Stimulated activated naive CD8-positive, alpha-beta T cell treated with anti-CD3 and anti-CD28 coated beads, Interleukin-15, amount 100 ng/mL, for 72 hours (primary cell): ENCODE measurements at regions not wholly inside any gene's neighbourhood (a gene's known extent, or its start where the extent isn't known, plus 50 kb on each side); places are given as distances from the start of the nearest gene placed in this dataset.

Experiments
- ATAC-seq: fragments of 150-1000 bp; cut with Tn5 transposase; 2 replicates; pipeline ENCODE4 v1.10.0; 2021; ENCODE audit warnings: mild to moderate bottlenecking, moderate library complexity
- DNase-seq, 2 donors: peaks; one replicate each; pipeline ENCODE4 v3.0.0; 2021 to 2022
- H3K27ac Mint-ChIP-seq, 2 donors: one replicate each; pipeline ENCODE4 v1.8.0; 2022; ENCODE audit warnings: mild to moderate bottlenecking in 2 of 2, mixed read lengths in 2 of 2, moderate library complexity in 2 of 2
- H3K27me3 Mint-ChIP-seq: one replicate; pipeline ENCODE4 v1.8.0; 2022; ENCODE audit warnings: mixed read lengths
- H3K4me1 Mint-ChIP-seq: one replicate; pipeline ENCODE4 v1.8.0; 2022; ENCODE audit warnings: mild to moderate bottlenecking, mixed read lengths
- H3K4me3 Mint-ChIP-seq, 2 donors: one replicate each; pipeline ENCODE4 v1.8.0; 2022; ENCODE audit warnings: mild to moderate bottlenecking in 2 of 2, mixed read lengths in 2 of 2, moderate library complexity in 1 of 2
- H3K9me3 Mint-ChIP-seq, 2 donors: one replicate each; pipeline ENCODE4 v1.8.0; 2022; ENCODE audit warnings: mixed read lengths in 2 of 2

DNA sequence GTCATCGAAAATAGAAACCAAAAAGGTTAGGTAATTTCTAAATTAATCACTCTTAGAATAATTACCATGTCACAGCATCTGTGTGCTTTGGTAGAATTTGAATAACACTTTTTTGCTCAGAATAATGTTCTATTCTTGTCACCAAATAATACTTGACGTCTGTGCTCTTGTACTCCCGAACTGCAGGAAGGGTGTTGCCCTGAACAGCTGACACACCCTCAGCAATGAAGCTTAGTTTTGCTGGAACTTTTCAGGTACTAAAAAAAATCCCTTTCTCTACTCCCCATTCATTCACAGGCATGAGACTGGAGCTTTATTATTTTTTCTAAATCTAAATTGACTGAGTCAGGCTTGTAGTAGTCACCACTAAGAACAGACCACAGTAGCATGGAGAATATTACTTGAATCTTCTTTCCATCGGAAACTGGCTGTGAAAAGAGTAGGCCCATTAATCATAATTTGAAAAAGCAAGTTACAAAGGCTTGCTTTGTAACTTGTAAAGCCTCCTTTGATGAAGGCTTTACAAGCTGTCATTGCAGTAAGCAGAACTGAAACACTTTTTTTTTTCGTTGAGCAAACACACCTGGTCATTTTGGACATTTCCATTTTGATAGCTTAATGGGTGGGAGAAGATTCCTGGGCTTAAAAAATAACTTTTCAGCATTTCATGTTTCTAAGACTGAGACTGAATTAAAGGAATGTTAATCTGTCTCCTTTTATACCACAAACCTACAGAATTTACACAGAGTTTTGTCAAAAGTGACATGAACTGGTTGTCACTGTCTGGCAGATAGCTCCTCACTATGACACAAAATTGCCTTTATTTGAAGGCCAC, 70.3 kb upstream of the PELI1 start:
- H3K4me3 Mint-ChIP-seq, result peak overlapping the region; percentile 60 to 77
- peaks cover 64% of the 10 kb centered on the region for H3K4me1 Mint-ChIP-seq
- peak overlapping the region; percentile 96 to 97 for H3K27ac Mint-ChIP-seq
- no peaks in the 10 kb centered on the region for H3K27me3 Mint-ChIP-seq
- H3K9me3 Mint-ChIP-seq, result peaks cover 0 to 5% of the 10 kb centered on the region in 2 donors
- DNase-seq (peak; percentile 36 to 46), ATAC-seq (peak; percentile 74)

DNA sequence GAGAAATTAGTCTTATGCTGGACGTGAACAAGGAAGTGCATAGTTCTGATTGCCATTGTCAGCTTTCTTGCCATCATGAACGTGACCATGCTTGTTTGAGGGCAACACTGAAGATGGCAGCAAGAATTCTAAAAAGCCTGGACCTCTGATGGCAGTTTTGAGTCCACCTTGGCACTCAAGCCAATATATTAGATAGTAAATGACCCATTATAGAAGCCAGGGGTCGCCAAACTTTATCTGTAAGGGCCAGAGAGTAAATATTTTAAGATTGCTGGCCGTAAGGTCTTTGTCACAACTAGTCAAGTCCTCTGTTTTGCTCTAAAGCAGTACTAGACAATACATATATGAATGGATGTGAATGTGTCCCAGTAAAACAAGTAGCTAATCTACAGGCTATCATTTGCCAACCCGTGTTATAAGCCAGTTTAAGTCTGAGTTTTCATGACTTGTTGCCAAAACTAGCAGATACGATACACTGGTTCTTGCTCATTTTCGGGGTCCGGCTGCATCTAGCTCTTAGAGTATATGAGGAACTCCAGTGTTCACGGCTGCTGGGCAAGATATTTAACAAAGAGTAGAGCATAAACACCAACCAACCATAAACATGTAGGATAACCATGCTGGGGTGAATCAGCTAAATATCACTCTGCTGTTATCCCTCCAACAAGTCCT, 73.1 kb upstream of the PELI1 start:
- no peaks in the 10 kb centered on the region for H3K9me3 Mint-ChIP-seq
- ATAC-seq (no peak), DNase-seq (no peak)
- H3K27ac Mint-ChIP-seq, result no peak overlapping the region
- H3K27me3 Mint-ChIP-seq, result no peaks in the 10 kb centered on the region
- peaks cover 36% of the 10 kb centered on the region for H3K4me1 Mint-ChIP-seq
- H3K4me3 Mint-ChIP-seq, result no peak overlapping the region

DNA sequence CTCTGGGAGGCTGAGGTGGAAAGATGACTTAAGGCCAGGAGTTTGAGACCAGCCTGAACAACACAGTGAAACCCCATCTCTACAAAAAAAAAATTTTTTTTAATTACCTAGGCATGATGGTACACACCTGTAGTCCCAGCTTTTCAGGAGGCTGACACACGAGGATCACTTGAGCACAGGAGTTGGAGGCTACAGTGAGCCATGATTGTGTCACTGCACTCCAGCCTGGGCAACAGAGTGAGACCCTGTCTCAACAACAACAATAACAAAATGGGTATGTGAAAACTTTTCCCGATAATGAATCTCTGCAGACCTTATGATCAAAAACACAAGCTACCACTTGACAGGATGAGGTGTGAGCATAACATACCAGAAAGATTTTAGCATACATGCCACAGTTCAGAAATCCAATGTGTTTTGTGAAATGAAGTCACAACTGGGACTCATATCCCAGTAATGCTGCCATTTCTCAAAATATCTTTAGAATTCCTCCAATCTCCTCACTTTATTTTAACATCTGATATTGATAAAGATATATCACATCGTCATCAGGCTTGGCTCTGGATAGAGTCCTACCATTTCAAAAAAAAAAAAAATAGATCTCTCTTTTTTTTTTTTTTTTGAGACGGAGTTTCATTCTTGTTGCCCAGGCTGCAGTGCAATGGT, 74.0 kb upstream of the PELI1 start:
- DNase-seq (no peak), ATAC-seq (no peak)
- no peaks in the 10 kb centered on the region for H3K9me3 Mint-ChIP-seq
- peaks cover 36% of the 10 kb centered on the region for H3K4me1 Mint-ChIP-seq
- H3K4me3 Mint-ChIP-seq, result no peak overlapping the region
- no peak overlapping the region for H3K27ac Mint-ChIP-seq
- no peaks in the 10 kb centered on the region for H3K27me3 Mint-ChIP-seq

DNA sequence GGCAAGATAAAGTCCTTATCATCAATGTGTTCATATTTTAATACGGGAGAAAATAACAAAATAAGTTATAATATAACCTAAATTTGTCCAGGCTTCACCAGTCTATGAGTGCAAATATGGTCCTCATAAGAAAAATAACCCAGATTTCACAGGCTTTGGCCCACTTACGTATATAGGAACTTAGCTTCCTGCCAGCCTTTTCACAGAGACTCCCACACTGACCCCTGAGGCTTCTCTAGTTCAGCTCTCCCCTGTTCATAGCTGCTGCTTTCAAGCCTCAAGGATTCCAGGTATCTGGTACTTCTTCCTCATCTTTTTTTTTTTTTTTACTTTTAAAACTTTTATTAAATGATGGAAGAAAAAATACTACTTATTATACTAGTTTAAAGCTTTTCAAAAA, 74.9 kb upstream of the PELI1 start:
- DNase-seq (no peak), ATAC-seq (no peak)
- peaks cover 34% of the 10 kb centered on the region for H3K4me1 Mint-ChIP-seq
- no peak overlapping the region for H3K27ac Mint-ChIP-seq
- no peak overlapping the region for H3K4me3 Mint-ChIP-seq
- H3K27me3 Mint-ChIP-seq, result no peaks in the 10 kb centered on the region
- H3K9me3 Mint-ChIP-seq, result no peaks in the 10 kb centered on the region

DNA sequence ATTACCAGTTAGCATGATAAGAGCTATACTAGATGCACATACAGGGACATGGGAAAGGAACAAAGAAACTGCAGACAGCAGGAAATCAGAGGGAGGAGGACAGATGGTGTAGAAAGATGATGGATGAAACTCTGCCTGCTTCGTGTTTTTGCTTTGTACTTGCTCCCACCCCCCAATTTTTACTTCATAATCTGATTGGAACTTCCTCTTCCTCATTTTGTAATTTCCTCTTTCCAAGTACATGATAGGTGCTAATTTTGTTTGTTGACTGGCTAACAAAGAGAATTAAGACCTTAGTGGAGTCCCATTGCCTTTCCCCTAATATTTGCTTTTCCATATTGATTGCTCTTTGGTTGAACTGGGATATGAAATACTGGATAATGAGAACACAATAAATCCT, 76.0 kb upstream of the PELI1 start:
- H3K27ac Mint-ChIP-seq, result no peak overlapping the region
- DNase-seq, result no peak
- peaks cover 31% of the 10 kb centered on the region for H3K4me1 Mint-ChIP-seq
- H3K4me3 Mint-ChIP-seq, result no peak overlapping the region
- ATAC-seq, result no peak
- no peaks in the 10 kb centered on the region for H3K27me3 Mint-ChIP-seq
- no peaks in the 10 kb centered on the region for H3K9me3 Mint-ChIP-seq

DNA sequence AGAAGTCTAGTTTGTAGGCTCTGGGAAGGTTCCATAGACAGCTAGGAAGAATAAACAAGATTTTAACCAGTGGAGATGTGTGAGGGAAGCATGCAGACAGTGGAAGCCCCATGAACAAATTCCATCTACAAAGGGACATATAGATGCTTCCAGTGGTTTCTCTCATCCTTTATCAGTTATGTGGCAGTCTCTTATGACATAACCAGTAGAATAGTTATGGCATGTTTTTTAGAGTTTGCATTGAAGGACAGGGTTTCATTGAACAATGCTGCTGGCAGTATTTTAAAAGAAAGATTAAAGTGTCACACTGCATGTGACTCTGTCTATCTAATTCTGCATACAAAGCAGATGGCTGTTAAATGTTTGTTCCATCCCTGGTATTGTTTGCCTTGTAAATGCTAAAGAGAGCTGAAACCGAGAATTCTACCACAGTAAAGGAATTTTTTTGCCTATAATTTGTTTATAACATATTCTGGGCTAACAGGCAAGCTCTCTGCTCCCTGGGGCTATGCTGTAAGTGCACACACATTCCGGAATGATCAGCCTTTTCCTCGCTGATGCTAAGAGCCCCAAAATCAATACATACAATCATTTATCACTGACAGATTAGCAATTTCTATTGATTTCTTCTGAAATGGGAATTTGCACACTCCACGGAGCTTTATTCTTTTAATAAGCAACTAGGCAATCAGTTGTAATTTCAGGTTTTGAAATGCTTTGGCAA, 76.8 kb upstream of the PELI1 start:
- no peaks in the 10 kb centered on the region for H3K27me3 Mint-ChIP-seq
- DNase-seq (no peak), ATAC-seq (no peak)
- peaks cover 37% of the 10 kb centered on the region for H3K4me1 Mint-ChIP-seq
- H3K4me3 Mint-ChIP-seq, result no peak overlapping the region
- no peaks in the 10 kb centered on the region for H3K9me3 Mint-ChIP-seq
- H3K27ac Mint-ChIP-seq, result no peak overlapping the region

DNA sequence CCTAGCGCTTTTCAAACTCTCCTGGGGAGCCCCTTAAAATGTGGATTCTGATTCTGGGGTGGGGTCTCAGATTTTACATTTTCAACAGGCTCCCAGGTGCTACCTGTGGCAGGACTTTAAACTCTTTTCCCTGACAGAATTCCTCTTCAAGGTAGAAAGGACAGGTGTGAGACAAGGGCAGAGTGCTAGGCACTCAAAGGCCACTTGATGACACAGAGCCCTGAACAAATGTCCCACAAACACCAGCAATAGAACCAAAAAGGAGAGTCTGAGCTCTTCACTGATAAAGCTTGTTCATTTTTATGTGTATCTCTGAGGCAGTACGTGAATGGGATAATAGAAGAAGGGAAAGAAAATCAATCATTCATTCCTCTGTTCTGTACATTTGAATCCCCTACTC, 77.7 kb upstream of the PELI1 start:
- ATAC-seq, result no peak
- Mint-ChIP-seq H3K4me3 (no peak overlapping the region), H3K9me3 (no peaks in the 10 kb centered on the region), H3K27me3 (no peaks in the 10 kb centered on the region), H3K27ac (no peak overlapping the region), H3K4me1 (peaks cover 28% of the 10 kb centered on the region)
- DNase-seq, result no peak

DNA sequence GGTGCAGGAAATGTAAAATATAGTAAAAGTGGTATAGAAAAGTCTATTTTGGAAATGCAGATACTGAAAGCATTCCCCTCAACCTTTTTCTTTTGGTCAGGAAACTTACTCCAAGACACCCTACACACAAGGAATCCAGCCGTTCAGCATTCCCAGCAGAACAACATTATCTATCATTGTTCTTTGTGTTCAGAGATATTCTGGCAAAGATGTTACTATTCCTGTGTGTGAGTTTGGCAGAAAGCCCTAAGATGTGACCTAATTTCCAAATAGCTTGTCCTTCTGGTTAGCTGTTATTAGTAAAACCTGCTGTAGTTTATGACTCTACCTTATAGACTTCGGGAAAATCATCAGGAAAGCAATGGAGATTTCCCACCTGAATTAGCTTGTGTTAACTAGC, 78.1 kb upstream of the PELI1 start:
- peaks cover 27% of the 10 kb centered on the region for H3K4me1 Mint-ChIP-seq
- no peak for DNase-seq
- no peaks in the 10 kb centered on the region for H3K27me3 Mint-ChIP-seq
- no peak overlapping the region for H3K4me3 Mint-ChIP-seq
- H3K27ac Mint-ChIP-seq, result peak overlapping the region in 1 of 2 donors; percentile 75
- no peaks in the 10 kb centered on the region for H3K9me3 Mint-ChIP-seq
- ATAC-seq, result no peak

DNA sequence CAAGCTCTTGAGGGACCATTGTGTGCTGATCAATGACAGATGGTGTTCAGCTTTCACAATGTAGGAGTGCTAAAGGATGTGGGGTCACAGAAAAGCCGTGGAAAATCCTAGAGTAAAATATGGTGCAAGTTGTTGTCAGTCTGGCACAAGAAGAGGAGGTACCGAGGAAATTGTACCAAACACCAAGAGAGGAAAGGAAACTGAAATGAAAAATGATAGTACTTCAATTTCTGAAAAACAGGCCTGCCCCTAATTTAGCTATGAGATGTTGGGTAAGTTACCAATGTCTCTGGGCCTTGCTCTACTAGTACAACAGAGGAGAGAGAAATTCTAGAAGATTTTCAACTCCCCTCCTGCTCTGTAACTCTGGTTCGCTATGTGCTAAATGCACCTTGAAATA, 78.8 kb upstream of the PELI1 start:
- Mint-ChIP-seq H3K27ac (peak overlapping the region; percentile 75), H3K4me1 (peaks cover 30% of the 10 kb centered on the region), H3K9me3 (no peaks in the 10 kb centered on the region), H3K4me3 (peak overlapping the region; percentile 2 to 22), H3K27me3 (no peaks in the 10 kb centered on the region)
- peak; percentile 48 for ATAC-seq
- DNase-seq, result no peak

DNA sequence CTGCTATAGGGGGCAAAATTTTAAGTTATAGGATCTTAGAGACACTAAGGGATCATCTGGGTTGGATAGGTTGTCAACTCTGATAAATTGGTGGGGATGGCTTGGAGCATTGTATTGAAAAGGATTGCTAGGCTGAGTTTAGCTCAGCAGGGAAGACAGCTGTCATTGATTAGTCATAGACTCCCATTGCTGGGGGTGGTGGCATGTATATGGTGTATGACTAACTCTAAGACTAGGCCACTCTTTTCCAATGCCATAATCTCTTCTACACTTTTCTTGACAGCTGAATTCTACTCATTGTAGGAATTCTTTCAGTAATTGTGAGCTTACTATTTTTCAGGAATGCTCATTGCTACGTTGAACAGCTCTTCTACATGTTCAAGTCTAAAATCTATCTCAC, 81.3 kb upstream of the PELI1 start:
- no peak overlapping the region for H3K27ac Mint-ChIP-seq
- H3K4me3 Mint-ChIP-seq, result no peak overlapping the region
- H3K27me3 Mint-ChIP-seq, result peaks cover 8% of the 10 kb centered on the region
- no peaks in the 10 kb centered on the region for H3K9me3 Mint-ChIP-seq
- ATAC-seq (peak; percentile 73), DNase-seq (no peak)
- H3K4me1 Mint-ChIP-seq, result peaks cover 39% of the 10 kb centered on the region

DNA sequence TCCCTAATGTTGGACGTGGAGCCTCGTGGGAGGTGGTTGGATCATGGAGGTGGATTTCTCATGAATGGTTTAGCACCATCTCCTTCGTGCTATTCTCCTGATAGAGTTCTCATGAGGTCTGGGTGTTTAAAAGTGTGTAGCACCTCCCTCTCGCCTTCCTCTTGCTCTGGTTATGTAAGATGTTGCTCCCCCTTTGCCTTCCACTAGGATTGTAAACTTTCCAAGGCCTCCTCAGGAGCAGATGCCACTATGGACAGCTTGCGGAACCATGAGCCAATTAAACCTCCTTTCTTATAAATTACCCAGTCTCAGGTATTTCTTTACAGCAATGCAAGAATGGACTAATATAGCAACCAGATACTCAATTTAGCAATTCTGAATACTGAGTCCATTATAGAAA, 82.4 kb upstream of the PELI1 start:
- ATAC-seq (no peak), DNase-seq (no peak)
- peaks cover 39% of the 10 kb centered on the region for H3K4me1 Mint-ChIP-seq
- no peak overlapping the region for H3K27ac Mint-ChIP-seq
- no peaks in the 10 kb centered on the region for H3K9me3 Mint-ChIP-seq
- H3K27me3 Mint-ChIP-seq, result peaks cover 12% of the 10 kb centered on the region
- H3K4me3 Mint-ChIP-seq, result no peak overlapping the region

DNA sequence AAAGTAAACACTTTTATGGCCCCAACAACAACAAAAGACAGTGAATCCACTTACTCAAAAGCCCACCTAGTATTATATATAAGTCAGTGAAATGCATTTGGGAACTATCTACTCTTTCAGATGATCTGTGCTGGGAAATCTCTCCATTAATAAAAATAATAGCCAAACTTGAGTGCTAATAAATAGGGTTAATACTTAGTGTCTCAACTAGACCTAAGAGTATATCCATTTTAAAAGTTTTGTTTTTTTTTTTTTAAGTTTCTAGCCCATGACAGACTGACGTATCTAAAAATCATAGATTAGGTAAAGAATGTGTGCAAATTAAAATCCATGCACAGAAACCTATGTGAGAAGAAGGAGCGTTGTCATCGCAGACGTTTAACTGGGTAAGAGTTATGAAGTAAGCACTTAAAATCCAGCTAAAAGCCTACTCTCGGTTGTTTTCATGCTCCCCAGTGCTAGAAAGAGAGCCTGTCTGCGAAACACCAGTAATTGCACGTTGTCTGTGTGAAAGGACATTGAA, 83.4 kb upstream of the PELI1 start:
- H3K4me1 Mint-ChIP-seq, result peaks cover 35% of the 10 kb centered on the region
- H3K4me3 Mint-ChIP-seq, result peak overlapping the region; percentile 85 to 91
- ATAC-seq (no peak), DNase-seq (no peak)
- H3K27me3 Mint-ChIP-seq, result peaks cover 15% of the 10 kb centered on the region
- no peaks in the 10 kb centered on the region for H3K9me3 Mint-ChIP-seq
- H3K27ac Mint-ChIP-seq, result no peak overlapping the region

DNA sequence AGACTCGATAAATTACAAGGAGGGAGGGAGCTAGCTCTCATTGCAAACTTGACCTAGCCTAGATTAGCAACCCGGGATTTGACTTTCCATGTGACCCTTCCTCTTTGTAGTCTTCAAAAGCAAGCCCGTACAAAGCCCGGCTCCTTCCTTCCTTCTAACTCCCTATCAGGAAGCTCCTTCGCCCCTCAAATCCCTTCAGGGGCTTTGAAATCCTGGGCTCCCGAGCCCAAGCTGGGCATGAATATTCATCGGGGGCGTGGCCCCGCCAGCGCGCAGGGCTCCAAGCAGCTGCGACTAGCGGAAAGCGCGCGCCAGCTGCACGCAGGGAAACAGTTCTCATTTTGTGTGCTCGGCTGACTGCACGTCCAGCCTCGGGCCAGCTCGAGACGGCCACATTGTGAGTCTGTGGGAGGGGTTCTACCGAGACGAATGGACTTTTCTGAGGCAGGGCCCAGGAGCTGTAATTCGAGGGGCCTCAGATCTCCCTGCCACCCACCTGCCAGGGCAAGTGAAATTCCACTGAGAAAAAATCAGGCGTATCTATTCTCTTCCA, 84.0 kb upstream of the PELI1 start:
- Mint-ChIP-seq H3K4me3 (peak overlapping the region; percentile 85 to 91), H3K27ac (peak overlapping the region; percentile 75 to 82), H3K4me1 (peaks cover 30% of the 10 kb centered on the region), H3K9me3 (no peaks in the 10 kb centered on the region), H3K27me3 (peaks cover 15% of the 10 kb centered on the region)
- peak; percentile 94 for ATAC-seq
- DNase-seq, result peak; percentile 36 to 49

DNA sequence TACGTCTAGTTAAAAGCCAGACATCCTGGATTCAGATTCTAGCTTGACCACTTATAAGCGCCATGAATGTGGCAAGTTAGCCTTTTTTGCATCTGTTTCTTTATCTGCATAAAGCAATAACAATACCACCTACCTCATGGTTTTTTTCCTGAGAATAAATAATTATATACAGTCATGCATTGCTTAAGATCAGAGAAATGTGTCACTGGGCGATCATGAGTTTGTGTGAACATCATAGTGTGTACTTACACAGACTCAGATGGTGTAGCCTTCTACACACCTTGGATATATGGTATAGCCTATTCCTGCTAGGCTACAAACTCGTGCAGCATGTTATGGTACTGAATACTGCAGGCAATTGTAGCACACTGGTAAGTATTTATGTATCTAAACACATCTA, 84.7 kb upstream of the PELI1 start:
- no peaks in the 10 kb centered on the region for H3K9me3 Mint-ChIP-seq
- ATAC-seq (no peak), DNase-seq (no peak)
- peaks cover 15% of the 10 kb centered on the region for H3K27me3 Mint-ChIP-seq
- H3K4me3 Mint-ChIP-seq, result peak overlapping the region; percentile 85 to 91
- peak overlapping the region in 1 of 2 donors; percentile 86 for H3K27ac Mint-ChIP-seq
- peaks cover 24% of the 10 kb centered on the region for H3K4me1 Mint-ChIP-seq

DNA sequence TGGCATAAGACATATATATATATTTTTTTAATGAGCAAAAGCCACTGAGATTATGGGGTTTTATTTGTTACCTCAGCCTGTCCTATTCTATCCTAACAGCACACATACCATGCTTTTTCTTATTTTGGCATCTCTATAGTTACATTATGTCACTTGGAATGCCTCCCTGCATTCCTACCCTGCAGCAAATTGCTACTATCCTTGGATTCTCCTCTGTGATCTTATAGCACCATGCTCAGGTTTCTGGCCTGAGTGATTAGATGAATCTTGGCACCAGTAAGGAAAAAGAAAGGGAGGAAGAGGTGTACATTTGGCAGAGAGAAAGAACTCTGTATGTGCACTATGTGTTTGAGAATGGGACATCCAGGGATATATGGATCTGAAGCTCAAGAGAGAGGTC, 86.3 kb upstream of the PELI1 start:
- Mint-ChIP-seq H3K4me3 (no peak overlapping the region), H3K27me3 (peaks cover 15% of the 10 kb centered on the region), H3K9me3 (no peaks in the 10 kb centered on the region), H3K4me1 (peaks cover 16% of the 10 kb centered on the region), H3K27ac (no peak overlapping the region)
- no peak for ATAC-seq
- DNase-seq, result no peak
